HepG2 (cell line): ENCODE measurements at regions not wholly inside any gene's neighbourhood (a gene's known extent, or its start where the extent isn't known, plus 50 kb on each side); places are given as distances from the start of the nearest gene placed in this dataset.

Experiments
- ATAC-seq: fragments of 200-7000 bp; cut with Tn5 transposase; 3 replicates; pipeline ENCODE4 v1.9.1; 2020; ENCODE audit warnings: mild to moderate bottlenecking, moderate library complexity
- BruUV-seq: library from RNA; stranded (reverse); fragments of 400-500 nt; replicated peaks from 2 replicates; lab custom pipeline; 2021; lab: Mats Ljungman, UMichigan
- CTCF ChIA-PET: fragments of 300-600 bp; formaldehyde crosslinking; extraction: SDS; loops from one replicate; lab custom pipeline; 2021; ENCODE audit warnings: low total read pairs, inconsistent platforms, low intra/inter-chr PET ratio; lab: Yijun Ruan, JAX
- POLR2A ChIA-PET: fragments of 350-600 bp; sonication (Branson Sonifier 250); formaldehyde crosslinking; loops from one replicate; lab custom pipeline; 2020; ENCODE audit warnings: antibody characterized with exemption, inconsistent platforms; lab: Yijun Ruan, JAX
- DNase-seq: peaks from one replicate; pipeline ENCODE4 v3.0.0-alpha.2; 2015; ENCODE audit warnings: low spot score
- FAIRE-seq: peaks from 3 replicates; lab custom pipeline; 2011; peaks lifted over from hg19 to GRCh38; lab: Jason Lieb, UNC
- H2AFZ ChIP-seq: one replicate; pipeline ENCODE4 v1.6.1; 2011; ENCODE audit warnings: low read length, inconsistent platforms
- H3K27ac ChIP-seq: fragments of 300-600 bp; 3 replicates; pipeline ENCODE4 v1.8.0; 2011; ENCODE audit warnings: mixed run types, mild to moderate bottlenecking, mixed read lengths, low read length, inconsistent platforms; ENCODE audit not compliant: insufficient read depth; ENCODE audit errors: extremely low read length
- H3K27me3 ChIP-seq, 2 experiments: fragments of 200-600 bp in 1 of 2; 2 replicates in 1 of 2; 3 replicates in 1 of 2; pipeline versions ENCODE4 v1.6.0 to v1.8.0; 2011; ENCODE audit warnings: low read length in 2 of 2, mild to moderate bottlenecking in 2 of 2, moderate library complexity in 2 of 2, inconsistent platforms in 1 of 2; ENCODE audit not compliant: insufficient read depth in 2 of 2, control insufficient read depth in 1 of 2
- H3K36me3 ChIP-seq, 2 experiments: fragments of 200-600 bp in 1 of 2; replicated peaks in 1 of 2; 2 replicates in 1 of 2; 3 replicates in 1 of 2; pipeline versions ENCODE4 v1.5.1 to v1.8.0; 2011; ENCODE audit warnings: low read length in 2 of 2, inconsistent platforms in 1 of 2; ENCODE audit not compliant: insufficient read depth in 2 of 2, control insufficient read depth in 1 of 2
- H3K4me1 ChIP-seq: 2 replicates; pipeline ENCODE4 v1.5.1; 2012; ENCODE audit warnings: low read length, inconsistent platforms; ENCODE audit not compliant: insufficient read depth
- H3K4me2 ChIP-seq: 2 replicates; pipeline ENCODE4 v1.6.0; 2011; ENCODE audit warnings: low read depth, low read length, inconsistent platforms
- H3K4me3 ChIP-seq, 3 experiments: fragments of 200-600 bp in 1 of 3; sonication (generic), shearing (Covaris generic) in 1 of 3; replicated peaks in 1 of 3; 2 replicates each; pipeline ENCODE4 v1.5.1; 2011 to 2016; ENCODE audit warnings: low read length in 3 of 3, inconsistent platforms in 2 of 3, low read depth in 2 of 3, mild to moderate bottlenecking in 2 of 3, control low read depth in 1 of 3, mixed read lengths in 1 of 3; ENCODE audit not compliant: insufficient read depth in 1 of 3
- H3K79me2 ChIP-seq: one replicate; pipeline ENCODE4 v1.6.1; 2011; ENCODE audit warnings: low read length, inconsistent platforms; ENCODE audit not compliant: insufficient read depth
- H3K9ac ChIP-seq: 2 replicates; pipeline ENCODE4 v1.6.0; 2011; ENCODE audit warnings: mild to moderate bottlenecking, low read depth, low read length, inconsistent platforms; ENCODE audit not compliant: insufficient read depth
- H3K9me3 ChIP-seq: 2 replicates; pipeline ENCODE4 v1.5.1; 2012; ENCODE audit warnings: mild to moderate bottlenecking, low read length
- H4K20me1 ChIP-seq: 2 replicates; pipeline ENCODE4 v1.6.0; 2011; ENCODE audit warnings: inconsistent platforms, mild to moderate bottlenecking, low read length, moderate library complexity; ENCODE audit not compliant: insufficient read depth
- ATF5 ChIP-seq: sonication (generic); formaldehyde crosslinking; IDR thresholded peaks from 2 replicates; pipeline ENCODE4 v1.4.0; 2020; ENCODE audit warnings: mild to moderate bottlenecking, low read depth, missing genetic modification reagents
- ATF7-NPFF ChIP-seq: sonication (generic); formaldehyde crosslinking; IDR thresholded peaks from 2 replicates; pipeline ENCODE4 v1.8.1; 2023; ENCODE audit warnings: mild to moderate bottlenecking, low read depth, missing genetic modification reagents, moderate library complexity
- BRF2 ChIP-seq: sonication (generic); formaldehyde crosslinking; IDR thresholded peaks from 2 replicates; pipeline ENCODE4 v1.8.1; 2022; ENCODE audit warnings: mild to moderate bottlenecking, missing genetic modification reagents
- CC2D1A ChIP-seq: sonication (generic); formaldehyde crosslinking; IDR thresholded peaks from 2 replicates; pipeline ENCODE4 v1.8.1; 2023; ENCODE audit warnings: mild to moderate bottlenecking, missing genetic modification reagents
- CEBPB ChIP-seq: IDR thresholded peaks from 2 replicates; pipeline ENCODE4 v1.6.1; 2011; ENCODE audit warnings: low read depth, low read length, improper control_type of control experiment, borderline replicate concordance
- FLYWCH1 ChIP-seq: sonication (generic); formaldehyde crosslinking; IDR thresholded peaks from 2 replicates; pipeline ENCODE4 v1.8.1; 2023; ENCODE audit warnings: mild to moderate bottlenecking, missing genetic modification reagents
- PITX1 ChIP-seq: sonication (generic); formaldehyde crosslinking; IDR thresholded peaks from 2 replicates; pipeline ENCODE4 v1.5.1; 2020; ENCODE audit warnings: mild to moderate bottlenecking, missing genetic modification reagents
- RBM39 ChIP-seq: fragments of 200-400 bp; formaldehyde crosslinking; IDR thresholded peaks from one replicate; pipeline ENCODE4 v1.6.1; 2018; ENCODE audit warnings: antibody characterized with exemption, mild to moderate bottlenecking, low read depth, low read length; ENCODE audit not compliant: poor library complexity, severe bottlenecking
- SP4 ChIP-seq: sonication (generic); formaldehyde crosslinking; IDR thresholded peaks from 2 replicates; pipeline ENCODE4 v1.8.1; 2023; ENCODE audit warnings: mild to moderate bottlenecking, missing genetic modification reagents
- ZBTB8A ChIP-seq: sonication (generic); formaldehyde crosslinking; IDR thresholded peaks from 2 replicates; pipeline ENCODE4 v1.4.0; 2020; ENCODE audit warnings: mild to moderate bottlenecking, low read depth, missing genetic modification reagents, borderline replicate concordance
- ZNF101 ChIP-seq: sonication (generic); formaldehyde crosslinking; IDR thresholded peaks from 2 replicates; pipeline ENCODE4 v1.4.0; 2020; ENCODE audit warnings: mild to moderate bottlenecking, low read depth, missing genetic modification reagents, borderline replicate concordance
- ZNF510 ChIP-seq: sonication (generic); formaldehyde crosslinking; IDR thresholded peaks from 2 replicates; pipeline ENCODE4 v1.4.0; 2020; ENCODE audit warnings: low read depth, mild to moderate bottlenecking, missing genetic modification reagents
- ZNF639 ChIP-seq: conservative IDR thresholded peaks from 2 replicates; pipeline ENCODE4 v1.6.1; 2018; ENCODE audit warnings: missing genetic modification reagents
- ZNF644 ChIP-seq: IDR thresholded peaks from 2 replicates; pipeline ENCODE4 v1.6.1; 2016; ENCODE audit warnings: low read depth
- ZNF891 ChIP-seq: sonication (generic); formaldehyde crosslinking; IDR thresholded peaks from 2 replicates; pipeline ENCODE4 v1.5.0; 2020; ENCODE audit warnings: mild to moderate bottlenecking, missing genetic modification reagents
- ZSCAN30 ChIP-seq: sonication (generic); formaldehyde crosslinking; IDR thresholded peaks from 2 replicates; pipeline ENCODE4 v1.5.0; 2020; ENCODE audit warnings: mild to moderate bottlenecking, missing genetic modification reagents
- WGBS: methylation state at CpG from one replicate; pipeline ENCODE4 v1.1.6; 2017; ENCODE audit warnings: low lambda C conversion rate; 5-methylcytosine and 5-hydroxymethylcytosine counted together
- in situ Hi-C: cut with HindIII; loops from 2 replicates; pipeline ENCODE4 v1.10.0; 2017; ENCODE audit warnings: low pct_unique_long_range_greater_than_20kb; ENCODE audit not compliant: extremely low pct_ligation_motif_present
- intact Hi-C: fragments of 100-400 bp; cut with micrococcal nuclease; formaldehyde crosslinking; loops from one replicate; pipeline ENCODE4 v1.10.0; 2022; ENCODE audit not compliant: unreplicated experiment

GRCh38 chr18:22624176-22624575 is 206.5 kb upstream of the CTAGE1 start (continued):
- TF ChIP-seq SP4 = no peak
- TF ChIP-seq, all 625 proteins: peak for 0

GRCh38 chr18:22625406-22625805 is 207.7 kb upstream of the CTAGE1 start:
- BruUV-seq = no TSS peak
- POLR2A ChIA-PET = no interaction called here
- Histone ChIP-seq H3K4me3 (no peak overlapping the region), H3K79me2 (no peaks in the 10 kb centered on the region), H3K4me2 (no peak overlapping the region), H3K27ac (no peak overlapping the region), H2AFZ (no peak overlapping the region), H3K36me3 (no peaks in the 10 kb centered on the region), H3K9me3 (no peaks in the 10 kb centered on the region), H3K9ac (no peak overlapping the region), H3K27me3 (no peaks in the 10 kb centered on the region), H4K20me1 (no peaks in the 10 kb centered on the region), H3K4me1 (no peaks in the 10 kb centered on the region)
- TF ChIP-seq BRF2 (no peak), CEBPB (peak; percentile 69; the same call in 1 of the 2 replicates), ZNF644 (CRISPR knock-in tag) (no peak)
- CTCF ChIA-PET = no interaction called here
- FAIRE-seq = no peak
- no peak for ATAC-seq
- 0% methylated on average over 2 of the region's 2 CpGs for WGBS
- in situ Hi-C loops (no loop called here), intact Hi-C loops (no loop called here)
- DNase-seq = no peak

GRCh38 chr18:22626771-22627170 is 209.1 kb upstream of the CTAGE1 start:
- Histone ChIP-seq H3K36me3 (no peaks in the 10 kb centered on the region), H3K9ac (no peak overlapping the region), H2AFZ (no peak overlapping the region), H3K27ac (no peak overlapping the region), H3K4me3 (no peak overlapping the region), H3K79me2 (no peaks in the 10 kb centered on the region), H3K4me1 (no peaks in the 10 kb centered on the region), H3K4me2 (no peak overlapping the region), H3K27me3 (no peaks in the 10 kb centered on the region), H4K20me1 (no peaks in the 10 kb centered on the region), H3K9me3 (no peaks in the 10 kb centered on the region)
- CTCF ChIA-PET = no interaction called here
- DNase-seq (no peak), FAIRE-seq (no peak), ATAC-seq (no peak)
- 27% methylated on average over 3 of the region's 3 CpGs for WGBS
- POLR2A ChIA-PET = no interaction called here
- in situ Hi-C loops = no loop called here
- intact Hi-C loops = no loop called here
- no TSS peak for BruUV-seq
- no peak for TF ChIP-seq RBM39
- TF ChIP-seq PITX1 (CRISPR knock-in tag) = no peak
- no peak for TF ChIP-seq ZNF510 (CRISPR knock-in tag)
- no peak for TF ChIP-seq ZBTB8A
- TF ChIP-seq FLYWCH1 (CRISPR knock-in tag) = no peak
- no peak for TF ChIP-seq ATF7-NPFF (CRISPR knock-in tag)
- TF ChIP-seq ZNF101 (CRISPR knock-in tag) = no peak
- no peak for TF ChIP-seq ATF5 (CRISPR knock-in tag)
- no peak for TF ChIP-seq ZSCAN30 (CRISPR knock-in tag)
- TF ChIP-seq CC2D1A (CRISPR knock-in tag) = no peak
- TF ChIP-seq ZNF891 (CRISPR knock-in tag) = no peak
- no peak for TF ChIP-seq ZNF639 (CRISPR knock-in tag)
